Panc1 (cell line): ENCODE measurements at regions not wholly inside any gene's neighbourhood (a gene's known extent, or its start where the extent isn't known, plus 50 kb on each side); places are given as distances from the start of the nearest gene placed in this dataset.

Experiments used
- ATAC-seq: fragments of 200-7000 bp; cut with Tn5 transposase; 2 replicates; pipeline ENCODE4 v1.9.1; 2020; ENCODE audit warnings: mild to moderate bottlenecking, moderate library complexity
- BruUV-seq: library from RNA; stranded (reverse); fragments of 400-500 nt; replicated peaks from 2 replicates; lab custom pipeline; 2021; lab: Mats Ljungman, UMichigan
- CTCF ChIA-PET: fragments of 300-600 bp; sonication (Branson Sonifier 250); formaldehyde crosslinking; loops from one replicate; lab custom pipeline; 2022; ENCODE audit warnings: antibody characterized with exemption; lab: Charles Lee
- POLR2A ChIA-PET: fragments of 300-600 bp; sonication (Branson Sonifier 250); formaldehyde crosslinking; loops from one replicate; lab custom pipeline; 2022; ENCODE audit warnings: antibody characterized with exemption; lab: Charles Lee
- DNase-seq: peaks from one replicate; pipeline ENCODE4 v3.0.0-alpha.2; 2010; ENCODE audit warnings: low read depth, low spot score
- H3K27ac ChIP-seq: 2 replicates; pipeline ENCODE4 v1.5.1; 2011; ENCODE audit warnings: mild to moderate bottlenecking, low read length, inconsistent platforms
- H3K27me3 ChIP-seq: fragments of 200-500 bp; sonication (Bioruptor generic); 2 replicates; pipeline ENCODE4 v1.6.0; 2014; ENCODE audit warnings: low read length, inconsistent platforms; ENCODE audit not compliant: control insufficient read depth, insufficient read depth
- H3K36me3 ChIP-seq: fragments of 200-500 bp; sonication (Bioruptor generic); 2 replicates; pipeline ENCODE4 v1.5.1; 2014; ENCODE audit warnings: inconsistent platforms, mild to moderate bottlenecking, low read length, moderate library complexity; ENCODE audit not compliant: control insufficient read depth, insufficient read depth
- H3K4me1 ChIP-seq: 2 replicates; pipeline ENCODE4 v1.5.1; 2011; ENCODE audit warnings: inconsistent platforms, mild to moderate bottlenecking, low read length, moderate library complexity; ENCODE audit not compliant: control insufficient read depth, insufficient read depth
- H3K4me3 ChIP-seq, 2 experiments: 2 replicates each; pipeline ENCODE4 v1.5.1; 2011 to 2012; ENCODE audit warnings: low read depth in 2 of 2, low read length in 2 of 2, mild to moderate bottlenecking in 2 of 2, inconsistent platforms in 1 of 2, moderate library complexity in 1 of 2
- H3K9me3 ChIP-seq: fragments of 200-500 bp; sonication (Bioruptor generic); 2 replicates; pipeline ENCODE4 v1.5.1; 2014; ENCODE audit warnings: low read depth, mild to moderate bottlenecking, inconsistent platforms, low read length, moderate library complexity; ENCODE audit not compliant: control insufficient read depth, insufficient read depth
- POLR2AphosphoS5 ChIP-seq: IDR thresholded peaks from 2 replicates; pipeline ENCODE4 v1.6.1; 2012; ENCODE audit warnings: mild to moderate bottlenecking, low read depth, low read length, moderate library complexity
- SIN3A ChIP-seq: IDR thresholded peaks from 2 replicates; pipeline ENCODE4 v1.6.1; 2012; ENCODE audit warnings: low read depth, mild to moderate bottlenecking, low read length, moderate library complexity, borderline replicate concordance; ENCODE audit not compliant: insufficient read depth
- TCF7L2 ChIP-seq: IDR thresholded peaks from 2 replicates; pipeline ENCODE4 v1.6.1; 2011; ENCODE audit warnings: mild to moderate bottlenecking, low read depth, low read length, inconsistent platforms
- in situ Hi-C: cut with HindIII; loops from 2 replicates; pipeline ENCODE4 v1.10.0; 2016; ENCODE audit warnings: low sequenced_read_pairs, low pct_unique_long_range_greater_than_20kb
- intact Hi-C: fragments of 100-400 bp; cut with micrococcal nuclease; formaldehyde crosslinking; loops from one replicate; pipeline ENCODE4 v1.10.0; 2022; ENCODE audit not compliant: unreplicated experiment
- TF ChIP-seq, protein P1 (sequence below), 2 experiments: IDR thresholded peaks; 2 replicates each; pipeline ENCODE4 v1.6.1; 2011 to 2012; ENCODE audit warnings: low read depth in 2 of 2, control low read depth in 1 of 2, low read length in 1 of 2, mild to moderate bottlenecking in 1 of 2, moderate library complexity in 1 of 2; ENCODE audit not compliant: insufficient read depth in 1 of 2
- TF ChIP-seq, protein P2 (sequence below): fragments of 450-650 bp; IDR thresholded peaks from 2 replicates; pipeline ENCODE4 v1.5.1; 2017; ENCODE audit warnings: mild to moderate bottlenecking

- ATAC-seq (no peak), DNase-seq (no peak)
- Histone ChIP-seq H3K36me3 (no peaks in the 10 kb centered on the region), H3K4me1 (peaks cover 2% of the 10 kb centered on the region; the same call in 1 of the 2 replicates), H3K4me3 (no peak overlapping the region), H3K27ac (no peak overlapping the region), H3K9me3 (no peaks in the 10 kb centered on the region), H3K27me3 (peaks cover 6% of the 10 kb centered on the region)
- in situ Hi-C loops: no loop called here
- intact Hi-C loops: no loop called here
- BruUV-seq: no TSS peak
- ChIA-PET CTCF (no interaction called here), POLR2A (no interaction called here)
- no peak for TF ChIP-seq TCF7L2
- no peak for TF ChIP-seq POLR2AphosphoS5
- TF ChIP-seq, protein P1, sequence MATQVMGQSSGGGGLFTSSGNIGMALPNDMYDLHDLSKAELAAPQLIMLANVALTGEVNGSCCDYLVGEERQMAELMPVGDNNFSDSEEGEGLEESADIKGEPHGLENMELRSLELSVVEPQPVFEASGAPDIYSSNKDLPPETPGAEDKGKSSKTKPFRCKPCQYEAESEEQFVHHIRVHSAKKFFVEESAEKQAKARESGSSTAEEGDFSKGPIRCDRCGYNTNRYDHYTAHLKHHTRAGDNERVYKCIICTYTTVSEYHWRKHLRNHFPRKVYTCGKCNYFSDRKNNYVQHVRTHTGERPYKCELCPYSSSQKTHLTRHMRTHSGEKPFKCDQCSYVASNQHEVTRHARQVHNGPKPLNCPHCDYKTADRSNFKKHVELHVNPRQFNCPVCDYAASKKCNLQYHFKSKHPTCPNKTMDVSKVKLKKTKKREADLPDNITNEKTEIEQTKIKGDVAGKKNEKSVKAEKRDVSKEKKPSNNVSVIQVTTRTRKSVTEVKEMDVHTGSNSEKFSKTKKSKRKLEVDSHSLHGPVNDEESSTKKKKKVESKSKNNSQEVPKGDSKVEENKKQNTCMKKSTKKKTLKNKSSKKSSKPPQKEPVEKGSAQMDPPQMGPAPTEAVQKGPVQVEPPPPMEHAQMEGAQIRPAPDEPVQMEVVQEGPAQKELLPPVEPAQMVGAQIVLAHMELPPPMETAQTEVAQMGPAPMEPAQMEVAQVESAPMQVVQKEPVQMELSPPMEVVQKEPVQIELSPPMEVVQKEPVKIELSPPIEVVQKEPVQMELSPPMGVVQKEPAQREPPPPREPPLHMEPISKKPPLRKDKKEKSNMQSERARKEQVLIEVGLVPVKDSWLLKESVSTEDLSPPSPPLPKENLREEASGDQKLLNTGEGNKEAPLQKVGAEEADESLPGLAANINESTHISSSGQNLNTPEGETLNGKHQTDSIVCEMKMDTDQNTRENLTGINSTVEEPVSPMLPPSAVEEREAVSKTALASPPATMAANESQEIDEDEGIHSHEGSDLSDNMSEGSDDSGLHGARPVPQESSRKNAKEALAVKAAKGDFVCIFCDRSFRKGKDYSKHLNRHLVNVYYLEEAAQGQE (IDR thresholded peaks at IDR 0.05; ENCODE audit: insufficient read depth in 1 of 2, low read depth in 2 of 2, low read length in 1 of 2): no peak
- TF ChIP-seq, protein P2, sequence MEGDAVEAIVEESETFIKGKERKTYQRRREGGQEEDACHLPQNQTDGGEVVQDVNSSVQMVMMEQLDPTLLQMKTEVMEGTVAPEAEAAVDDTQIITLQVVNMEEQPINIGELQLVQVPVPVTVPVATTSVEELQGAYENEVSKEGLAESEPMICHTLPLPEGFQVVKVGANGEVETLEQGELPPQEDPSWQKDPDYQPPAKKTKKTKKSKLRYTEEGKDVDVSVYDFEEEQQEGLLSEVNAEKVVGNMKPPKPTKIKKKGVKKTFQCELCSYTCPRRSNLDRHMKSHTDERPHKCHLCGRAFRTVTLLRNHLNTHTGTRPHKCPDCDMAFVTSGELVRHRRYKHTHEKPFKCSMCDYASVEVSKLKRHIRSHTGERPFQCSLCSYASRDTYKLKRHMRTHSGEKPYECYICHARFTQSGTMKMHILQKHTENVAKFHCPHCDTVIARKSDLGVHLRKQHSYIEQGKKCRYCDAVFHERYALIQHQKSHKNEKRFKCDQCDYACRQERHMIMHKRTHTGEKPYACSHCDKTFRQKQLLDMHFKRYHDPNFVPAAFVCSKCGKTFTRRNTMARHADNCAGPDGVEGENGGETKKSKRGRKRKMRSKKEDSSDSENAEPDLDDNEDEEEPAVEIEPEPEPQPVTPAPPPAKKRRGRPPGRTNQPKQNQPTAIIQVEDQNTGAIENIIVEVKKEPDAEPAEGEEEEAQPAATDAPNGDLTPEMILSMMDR: no peak
- no peak for TF ChIP-seq SIN3A
Measured at GRCh38 chr17:68197997-68198930, 49.6 kb upstream of the AMZ2 start.
